GM18858 (cell line): ENCODE measurements at regions not wholly inside any gene's neighbourhood (a gene's known extent, or its start where the extent isn't known, plus 50 kb on each side); places are given as distances from the start of the nearest gene placed in this dataset.
"Not testable (repeated sequence)": the region's sequence is repeated elsewhere in the genome, so short reads cannot be mapped to it uniquely, and the experiment has no call there.

Source experiments
- ATAC-seq: cut with Tn5 transposase; IDR thresholded peaks from one replicate; pipeline ENCODE4 v1.9.1; 2021; ENCODE audit not compliant: unreplicated experiment

- ATAC-seq = no peak
Observed at GRCh38 chrX:10945498-10945897, 165.6 kb upstream of the HCCS start.

GRCh38 chrX:10949541-10949940, 161.6 kb upstream of the HCCS start:
- ATAC-seq = no peak

GRCh38 chrX:10952619-10953018, 158.5 kb upstream of the HCCS start:
- ATAC-seq = no peak

- no peak for ATAC-seq
Observed at GRCh38 chrX:10965174-10965798, 145.8 kb upstream of the HCCS start.

- no peak for ATAC-seq
Observed at GRCh38 chrX:10966057-10966456, 145.1 kb upstream of the HCCS start.

GRCh38 chrX:10971176-10971575, 140.0 kb upstream of the HCCS start:
- ATAC-seq = no peak

- ATAC-seq = no peak
Observed at GRCh38 chrX:10971759-10972158, 139.4 kb upstream of the HCCS start.

- no peak for ATAC-seq
Observed at GRCh38 chrX:10972706-10973105, 138.4 kb upstream of the HCCS start.

- no peak for ATAC-seq
Observed at GRCh38 chrX:10974920-10975319, 136.2 kb upstream of the HCCS start.

- no peak for ATAC-seq
Observed at GRCh38 chrX:10979956-10980355, 131.2 kb upstream of the HCCS start.

GRCh38 chrX:10981506-10981905, 129.6 kb upstream of the HCCS start:
- no peak for ATAC-seq

- ATAC-seq = no peak
Observed at GRCh38 chrX:10983526-10983925, 127.6 kb upstream of the HCCS start.

- no peak for ATAC-seq
Observed at GRCh38 chrX:10984213-10984612, 126.9 kb upstream of the HCCS start.

GRCh38 chrX:10986616-10987015, 124.5 kb upstream of the HCCS start:
- ATAC-seq = no peak

- ATAC-seq = no peak
Observed at GRCh38 chrX:10988653-10989052, 122.5 kb upstream of the HCCS start.

- no peak for ATAC-seq
Observed at GRCh38 chrX:10989386-10989785, 121.7 kb upstream of the HCCS start.

- ATAC-seq = no peak
Observed at GRCh38 chrX:10990418-10990817, 120.7 kb upstream of the HCCS start.

GRCh38 chrX:10990976-10991375, 120.2 kb upstream of the HCCS start:
- ATAC-seq = no peak

GRCh38 chrX:10992110-10992509, 119.0 kb upstream of the HCCS start:
- ATAC-seq = no peak

GRCh38 chrX:11007076-11007475, 104.1 kb upstream of the HCCS start:
- not testable (repeated sequence) for ATAC-seq

- ATAC-seq = no peak
Observed at GRCh38 chrX:11010476-11010875, 100.7 kb upstream of the HCCS start.

- no peak for ATAC-seq
Observed at GRCh38 chrX:11016728-11017127, 94.4 kb upstream of the HCCS start.

- ATAC-seq = not testable (repeated sequence)
Observed at GRCh38 chrX:11022588-11022987, 88.5 kb upstream of the HCCS start.
